HG02571 (cell line): ENCODE measurements at regions not wholly inside any gene's neighbourhood (a gene's known extent, or its start where the extent isn't known, plus 50 kb on each side); places are given as distances from the start of the nearest gene placed in this dataset.

Source experiments
- ATAC-seq: cut with Tn5 transposase; IDR thresholded peaks from one replicate; pipeline ENCODE4 v1.9.1; 2021; ENCODE audit warnings: mild to moderate bottlenecking, moderate library complexity; ENCODE audit not compliant: unreplicated experiment

GRCh38 chr14:101200650-101201516 is 297.4 kb upstream of the RTL1 start:
- ATAC-seq, result no peak

GRCh38 chr14:101201535-101202151 is 298.1 kb upstream of the RTL1 start:
- ATAC-seq, result no peak

GRCh38 chr14:101202627-101203404 is 299.3 kb upstream of the RTL1 start:
- ATAC-seq, result no peak

GRCh38 chr14:101206556-101206955 is 303.0 kb upstream of the RTL1 start:
- no peak for ATAC-seq

- ATAC-seq, result no peak
Observed at GRCh38 chr14:101207041-101207440, 303.5 kb upstream of the RTL1 start.

GRCh38 chr14:101207897-101208296 is 304.4 kb upstream of the RTL1 start:
- ATAC-seq, result no peak

GRCh38 chr14:101209594-101209993 is 306.1 kb upstream of the RTL1 start:
- ATAC-seq, result no peak

GRCh38 chr14:101215266-101215665 is 311.7 kb upstream of the RTL1 start:
- no peak for ATAC-seq

GRCh38 chr14:101215927-101216326 is 312.4 kb upstream of the RTL1 start:
- no peak for ATAC-seq

- no peak for ATAC-seq
Observed at GRCh38 chr14:101216366-101217079, 313.0 kb upstream of the RTL1 start.

GRCh38 chr14:101217080-101217463 is 313.6 kb upstream of the RTL1 start:
- no peak for ATAC-seq

GRCh38 chr14:101217616-101218371 is 314.3 kb upstream of the RTL1 start:
- no peak for ATAC-seq

- ATAC-seq, result no peak
Observed at GRCh38 chr14:101219896-101220703, 316.6 kb upstream of the RTL1 start.

GRCh38 chr14:101220921-101221510 is 317.5 kb upstream of the RTL1 start:
- no peak for ATAC-seq

- no peak for ATAC-seq
Observed at GRCh38 chr14:101221549-101222160, 318.1 kb upstream of the RTL1 start.

- no peak for ATAC-seq
Observed at GRCh38 chr14:101222362-101223070, 319.0 kb upstream of the RTL1 start.

GRCh38 chr14:101223127-101223526 is 319.6 kb upstream of the RTL1 start:
- no peak for ATAC-seq

- no peak for ATAC-seq
Observed at GRCh38 chr14:101223561-101224162, 320.1 kb upstream of the RTL1 start.
